GM12878 (cell line): ENCODE measurements at regions not wholly inside any gene's neighbourhood (a gene's known extent, or its start where the extent isn't known, plus 50 kb on each side); places are given as distances from the start of the nearest gene placed in this dataset.

Experiments used
- ATAC-seq: fragments of 200-7000 bp; cut with Tn5 transposase; 3 replicates; pipeline ENCODE4 v1.9.1; 2020; ENCODE audit warnings: mild to moderate bottlenecking, moderate library complexity
- BruUV-seq: library from RNA; stranded (reverse); fragments of 400-500 nt; replicated peaks from 2 replicates; lab custom pipeline; 2021; lab: Mats Ljungman, UMichigan
- CTCF ChIA-PET: fragments of 300-600 bp; sonication (Branson Sonifier 250); formaldehyde crosslinking; extraction: SDS; loops from one replicate; lab custom pipeline; 2021; ENCODE audit warnings: inconsistent platforms; lab: Yijun Ruan, JAX
- POLR2A ChIA-PET: fragments of 350-600 bp; formaldehyde crosslinking; extraction: SDS; loops from one replicate; lab custom pipeline; 2021; ENCODE audit warnings: inconsistent platforms; lab: Charles Lee
- RAD21 ChIA-PET: fragments of 300-600 bp; sonication (Branson Sonifier 250); formaldehyde crosslinking; loops from one replicate; lab custom pipeline; 2023; ENCODE audit warnings: antibody characterized with exemption; ENCODE audit not compliant: unreplicated experiment; lab: Charles Lee
- SMC1A ChIA-PET: fragments of 300-600 bp; sonication (Branson Sonifier 250); formaldehyde crosslinking; loops from one replicate; lab custom pipeline; 2023; ENCODE audit not compliant: unreplicated experiment, uncharacterized antibody; lab: Charles Lee
- DNase-seq: peaks from one replicate; pipeline ENCODE4 v3.0.0-alpha.2; 2011; ENCODE audit warnings: low read depth, low spot score
- FAIRE-seq: peaks from 3 replicates; lab custom pipeline; 2011; peaks lifted over from hg19 to GRCh38; lab: Jason Lieb, UNC
- H2AFZ ChIP-seq: 2 replicates; pipeline ENCODE4 v1.6.0; 2011; ENCODE audit warnings: low read depth, low read length, control low read depth; ENCODE audit not compliant: control insufficient read depth
- H3K27ac ChIP-seq: 2 replicates; pipeline ENCODE4 v1.5.1; 2011; ENCODE audit warnings: control low read depth; ENCODE audit not compliant: control insufficient read depth, insufficient read depth
- H3K27me3 ChIP-seq, 2 experiments: replicated peaks in 1 of 2; 2 replicates each; pipeline versions ENCODE4 v1.6.0 to v1.6.1; 2011; ENCODE audit warnings: low read length in 1 of 2; ENCODE audit not compliant: control insufficient read depth in 2 of 2, insufficient read depth in 2 of 2
- H3K36me3 ChIP-seq, 2 experiments: 2 replicates each; pipeline ENCODE4 v1.5.1; 2011; ENCODE audit warnings: low read length in 1 of 2; ENCODE audit not compliant: control insufficient read depth in 2 of 2, insufficient read depth in 2 of 2
- H3K4me1 ChIP-seq: 2 replicates; pipeline ENCODE4 v1.6.1; 2011; ENCODE audit warnings: mild to moderate bottlenecking, low read length, moderate library complexity, mixed read lengths; ENCODE audit not compliant: control insufficient read depth, insufficient read depth
- H3K4me2 ChIP-seq: 2 replicates; pipeline ENCODE4 v1.6.0; 2011; ENCODE audit warnings: control low read depth; ENCODE audit not compliant: control insufficient read depth, insufficient read depth
- H3K4me3 ChIP-seq: fragments of 200-600 bp; sonication (generic); 2 replicates; pipeline ENCODE4 v1.5.1; 2016
- H3K79me2 ChIP-seq: 2 replicates; pipeline ENCODE4 v1.6.0; 2011; ENCODE audit warnings: low read length; ENCODE audit not compliant: control insufficient read depth, insufficient read depth
- H3K9ac ChIP-seq: 2 replicates; pipeline ENCODE4 v1.8.0; 2011; ENCODE audit warnings: low read length, control low read depth, mixed read lengths; ENCODE audit not compliant: control insufficient read depth, insufficient read depth
- H3K9me3 ChIP-seq: replicated peaks from 3 replicates; pipeline ENCODE4 v1.5.1; 2011; ENCODE audit warnings: mild to moderate bottlenecking, low read length; ENCODE audit not compliant: control insufficient read depth, insufficient read depth
- H4K20me1 ChIP-seq: 2 replicates; pipeline ENCODE4 v1.6.0; 2011; ENCODE audit not compliant: control insufficient read depth, insufficient read depth
- ASH2L ChIP-seq: fragments of 300-600, 200-600 bp; sonication (generic); IDR thresholded peaks from 2 replicates; pipeline ENCODE4 v1.6.1; 2017; ENCODE audit warnings: low read depth, mild to moderate bottlenecking, borderline replicate concordance
- BHLHE40 ChIP-seq, 2 experiments: fragments of 450-650 bp in 1 of 2; IDR thresholded peaks; 2 replicates each; pipeline ENCODE4 v1.6.1; 2011 to 2017; ENCODE audit warnings: low read depth in 2 of 2, borderline replicate concordance in 1 of 2, improper control_type of control experiment in 1 of 2, low read length in 1 of 2, mild to moderate bottlenecking in 1 of 2
- CHD4 ChIP-seq: fragments of 200-600 bp; sonication (generic); IDR thresholded peaks from 2 replicates; pipeline ENCODE4 v1.6.1; 2016; ENCODE audit warnings: mild to moderate bottlenecking
- EED ChIP-seq: sonication (generic); IDR thresholded peaks from 2 replicates; pipeline ENCODE4 v1.6.1; 2016; ENCODE audit warnings: antibody characterized with exemption, low read depth
- MEF2B ChIP-seq: fragments of 450-650 bp; IDR thresholded peaks from 2 replicates; pipeline ENCODE4 v1.6.1; 2018; ENCODE audit warnings: mild to moderate bottlenecking, moderate library complexity; ENCODE audit not compliant: partially characterized antibody, poor library complexity, severe bottlenecking
- NBN ChIP-seq: fragments of 450-650 bp; IDR thresholded peaks from 2 replicates; pipeline ENCODE4 v1.6.1; 2016
- PBX3 ChIP-seq: IDR thresholded peaks from 2 replicates; pipeline ENCODE4 v1.6.1; 2011; ENCODE audit warnings: mild to moderate bottlenecking, low read depth, low read length, moderate library complexity; ENCODE audit not compliant: insufficient replicate concordance
- STAT3 ChIP-seq: IDR thresholded peaks from 2 replicates; pipeline ENCODE4 v1.6.1; 2011; ENCODE audit warnings: low read depth, low read length, improper control_type of control experiment
- ZNF622 ChIP-seq: fragments of 450-650 bp; IDR thresholded peaks from 2 replicates; pipeline ENCODE4 v1.6.1; 2017; ENCODE audit warnings: mild to moderate bottlenecking, inconsistent platforms
- WGBS: methylation state at CpG from one replicate; pipeline ENCODE4 v1.1.6; 2016; ENCODE audit warnings: low lambda C conversion rate; ENCODE audit not compliant: insufficient replicate concordance, insufficient coverage; ENCODE audit errors: missing lambda C conversion rate; 5-methylcytosine and 5-hydroxymethylcytosine counted together
- in situ Hi-C: fragments of 300-500 bp; cut with MboI; formaldehyde crosslinking; loops from 9 replicates; pipeline ENCODE4 v1.14.3; 2018; ENCODE audit warnings: mixed read lengths
- intact Hi-C: fragments of 100-400 bp; cut with micrococcal nuclease; formaldehyde crosslinking; loops from one replicate; pipeline ENCODE4 v1.14.2; 2022; ENCODE audit not compliant: unreplicated experiment

GRCh38 chr2:138902239-138902871, 122.2 kb upstream of the NXPH2 start:
- Histone ChIP-seq H3K79me2 (no peaks in the 10 kb centered on the region), H4K20me1 (no peaks in the 10 kb centered on the region), H3K9me3 (no peaks in the 10 kb centered on the region), H3K4me2 (no peak overlapping the region), H3K9ac (no peak overlapping the region), H3K27ac (no peak overlapping the region), H3K4me3 (no peak overlapping the region), H2AFZ (no peak overlapping the region), H3K27me3 (no peaks in the 10 kb centered on the region), H3K36me3 (no peaks in the 10 kb centered on the region), H3K4me1 (no peaks in the 10 kb centered on the region)
- DNase-seq (no peak), ATAC-seq (no peak), FAIRE-seq (no peak)
- CTCF ChIA-PET: no interaction called here
- WGBS: 65% methylated on average over 29 of the region's 29 CpGs
- SMC1A ChIA-PET: no interaction called here
- POLR2A ChIA-PET: no interaction called here
- TF ChIP-seq STAT3 (no peak), EED (no peak), NBN (no peak), BHLHE40 (IDR thresholded peaks at IDR 0.05; ENCODE audit: borderline replicate concordance in 1 of 2, low read depth in 2 of 2, low read length in 1 of 2) (no peak), ZNF622 (no peak), MEF2B (no peak), PBX3 (no peak), CHD4 (no peak), ASH2L (no peak)
- intact Hi-C loops: no loop called here
- RAD21 ChIA-PET: no interaction called here
- in situ Hi-C loops: no loop called here
- no TSS peak for BruUV-seq
